ENCODE measurements at regions not wholly inside any gene's neighbourhood (a gene's known extent, or its start where the extent isn't known, plus 50 kb on each side); places are given as distances from the start of the nearest gene placed in this dataset.

GRCh38 chr12:107525063-107525718 lies 160.4 kb upstream of the PWP1 start:
- TF ChIP-seq TAF1 (IDR thresholded peaks at IDR 0.05; ENCODE audit: borderline replicate concordance, insufficient read depth, low read length), result no peak
- TF ChIP-seq, protein P1, sequence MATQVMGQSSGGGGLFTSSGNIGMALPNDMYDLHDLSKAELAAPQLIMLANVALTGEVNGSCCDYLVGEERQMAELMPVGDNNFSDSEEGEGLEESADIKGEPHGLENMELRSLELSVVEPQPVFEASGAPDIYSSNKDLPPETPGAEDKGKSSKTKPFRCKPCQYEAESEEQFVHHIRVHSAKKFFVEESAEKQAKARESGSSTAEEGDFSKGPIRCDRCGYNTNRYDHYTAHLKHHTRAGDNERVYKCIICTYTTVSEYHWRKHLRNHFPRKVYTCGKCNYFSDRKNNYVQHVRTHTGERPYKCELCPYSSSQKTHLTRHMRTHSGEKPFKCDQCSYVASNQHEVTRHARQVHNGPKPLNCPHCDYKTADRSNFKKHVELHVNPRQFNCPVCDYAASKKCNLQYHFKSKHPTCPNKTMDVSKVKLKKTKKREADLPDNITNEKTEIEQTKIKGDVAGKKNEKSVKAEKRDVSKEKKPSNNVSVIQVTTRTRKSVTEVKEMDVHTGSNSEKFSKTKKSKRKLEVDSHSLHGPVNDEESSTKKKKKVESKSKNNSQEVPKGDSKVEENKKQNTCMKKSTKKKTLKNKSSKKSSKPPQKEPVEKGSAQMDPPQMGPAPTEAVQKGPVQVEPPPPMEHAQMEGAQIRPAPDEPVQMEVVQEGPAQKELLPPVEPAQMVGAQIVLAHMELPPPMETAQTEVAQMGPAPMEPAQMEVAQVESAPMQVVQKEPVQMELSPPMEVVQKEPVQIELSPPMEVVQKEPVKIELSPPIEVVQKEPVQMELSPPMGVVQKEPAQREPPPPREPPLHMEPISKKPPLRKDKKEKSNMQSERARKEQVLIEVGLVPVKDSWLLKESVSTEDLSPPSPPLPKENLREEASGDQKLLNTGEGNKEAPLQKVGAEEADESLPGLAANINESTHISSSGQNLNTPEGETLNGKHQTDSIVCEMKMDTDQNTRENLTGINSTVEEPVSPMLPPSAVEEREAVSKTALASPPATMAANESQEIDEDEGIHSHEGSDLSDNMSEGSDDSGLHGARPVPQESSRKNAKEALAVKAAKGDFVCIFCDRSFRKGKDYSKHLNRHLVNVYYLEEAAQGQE (IDR thresholded peaks at IDR 0.05; ENCODE audit: insufficient read depth in 1 of 2, low read depth in 2 of 2, low read length in 2 of 2), result no peak
